ENCODE measurements at regions not wholly inside any gene's neighbourhood (a gene's known extent, or its start where the extent isn't known, plus 50 kb on each side); places are given as distances from the start of the nearest gene placed in this dataset.

- TF ChIP-seq CHD7 (IDR thresholded peaks at IDR 0.05; ENCODE audit: insufficient replicate concordance, low read length) (no peak), JUND (IDR thresholded peaks at IDR 0.05; ENCODE audit: low read length) (no peak), GABPA (IDR thresholded peaks at IDR 0.05; ENCODE audit: borderline replicate concordance, insufficient read depth, low read length) (no peak), ZNF274 (IDR thresholded peaks at IDR 0.05; ENCODE audit: borderline replicate concordance, extremely low read depth, low read length) (no peak), KDM1A (IDR thresholded peaks at IDR 0.05; ENCODE audit: borderline replicate concordance, low read length) (no peak), TAF7 (optimal IDR thresholded peaks at IDR 0.05; ENCODE audit: borderline replicate concordance, low read depth, low read length) (no peak), SIRT6 (IDR thresholded peaks at IDR 0.05; ENCODE audit: low read length) (no peak), HDAC6 (IDR thresholded peaks at IDR 0.05; ENCODE audit: low read depth, low read length) (no peak)
- TF ChIP-seq, protein P1, sequence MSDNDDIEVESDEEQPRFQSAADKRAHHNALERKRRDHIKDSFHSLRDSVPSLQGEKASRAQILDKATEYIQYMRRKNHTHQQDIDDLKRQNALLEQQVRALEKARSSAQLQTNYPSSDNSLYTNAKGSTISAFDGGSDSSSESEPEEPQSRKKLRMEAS (IDR thresholded peaks at IDR 0.05) = no peak
Observed at GRCh38 chr4:124947622-124948265, 235.2 kb upstream of the ANKRD50 start (continued).

Data from H1 (cell line).